ENCODE measurements at regions not wholly inside any gene's neighbourhood (a gene's known extent, or its start where the extent isn't known, plus 50 kb on each side); places are given as distances from the start of the nearest gene placed in this dataset.

DNA sequence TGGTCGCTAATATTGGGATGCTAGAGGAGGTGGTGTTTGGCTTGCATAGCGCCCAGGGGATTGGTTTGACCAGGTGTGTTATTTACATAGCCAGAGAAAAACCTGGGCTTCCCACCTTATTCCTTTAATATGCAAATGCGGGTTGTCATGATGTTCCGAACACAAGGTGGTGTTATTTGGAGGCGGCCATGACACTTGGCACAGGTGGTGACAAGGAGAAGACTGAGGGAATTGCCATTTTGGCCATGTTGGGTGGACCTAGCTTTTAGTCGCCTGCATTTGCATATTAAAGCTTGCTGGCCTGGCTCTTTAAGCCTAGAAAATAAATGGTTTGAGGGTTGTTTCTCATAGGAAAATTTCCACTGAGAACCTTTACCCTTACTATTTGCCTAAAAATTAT lies 490.5 kb downstream of the SIPA1L2 start:
- intact Hi-C loops (cut with micrococcal nuclease) = no loop called here
- H4K20me1 ChIP-seq (ENCODE audit: low read length) = no peaks in the 10 kb centered on the region
- H3K4me2 ChIP-seq (ENCODE audit: low read length) = no peak overlapping the region
- no TSS peak for BruUV-seq (replicated peaks)
- no peaks in the 10 kb centered on the region for H3K9me3 ChIP-seq (ENCODE audit: low read length)
- DNase-seq (no peak), ATAC-seq (no peak)
- H3K4me1 ChIP-seq (ENCODE audit: insufficient read depth, low read length) = peaks cover 9% of the 10 kb centered on the region; the same call in 1 of the 2 replicates
- H3K27me3 ChIP-seq (ENCODE audit: low read length) = no peaks in the 10 kb centered on the region
- no peak overlapping the region for H3K9ac ChIP-seq (ENCODE audit: low read length)
- no peak overlapping the region for H3K27ac ChIP-seq (ENCODE audit: low read length)
- no peak overlapping the region for H3K4me3 ChIP-seq (ENCODE audit: low read length)
- CTCF ChIA-PET = no interaction called here
- no peaks in the 10 kb centered on the region for H3K9me2 ChIP-seq (replicated peaks; ENCODE audit: low read length)
- H3K36me3 ChIP-seq (ENCODE audit: low read depth, low read length) = no peaks in the 10 kb centered on the region
- H2AFZ ChIP-seq (ENCODE audit: low read length) = no peak overlapping the region
- no peaks in the 10 kb centered on the region for H3F3A ChIP-seq (ENCODE audit: low read length, unreplicated experiment)
- POLR2A ChIA-PET (ENCODE audit: unreplicated experiment) = no interaction called here
- H3K79me2 ChIP-seq (ENCODE audit: low read length) = no peaks in the 10 kb centered on the region
- TF ChIP-seq, protein P1, sequence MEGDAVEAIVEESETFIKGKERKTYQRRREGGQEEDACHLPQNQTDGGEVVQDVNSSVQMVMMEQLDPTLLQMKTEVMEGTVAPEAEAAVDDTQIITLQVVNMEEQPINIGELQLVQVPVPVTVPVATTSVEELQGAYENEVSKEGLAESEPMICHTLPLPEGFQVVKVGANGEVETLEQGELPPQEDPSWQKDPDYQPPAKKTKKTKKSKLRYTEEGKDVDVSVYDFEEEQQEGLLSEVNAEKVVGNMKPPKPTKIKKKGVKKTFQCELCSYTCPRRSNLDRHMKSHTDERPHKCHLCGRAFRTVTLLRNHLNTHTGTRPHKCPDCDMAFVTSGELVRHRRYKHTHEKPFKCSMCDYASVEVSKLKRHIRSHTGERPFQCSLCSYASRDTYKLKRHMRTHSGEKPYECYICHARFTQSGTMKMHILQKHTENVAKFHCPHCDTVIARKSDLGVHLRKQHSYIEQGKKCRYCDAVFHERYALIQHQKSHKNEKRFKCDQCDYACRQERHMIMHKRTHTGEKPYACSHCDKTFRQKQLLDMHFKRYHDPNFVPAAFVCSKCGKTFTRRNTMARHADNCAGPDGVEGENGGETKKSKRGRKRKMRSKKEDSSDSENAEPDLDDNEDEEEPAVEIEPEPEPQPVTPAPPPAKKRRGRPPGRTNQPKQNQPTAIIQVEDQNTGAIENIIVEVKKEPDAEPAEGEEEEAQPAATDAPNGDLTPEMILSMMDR (conservative IDR thresholded peaks at IDR 0.05; ENCODE audit: low read depth, low read length) = no peak
- TF ChIP-seq EZH2 (IDR thresholded peaks at IDR 0.05; ENCODE audit: low read length, unreplicated experiment) (no peak), EZH2phosphoT487 (IDR thresholded peaks at IDR 0.05; ENCODE audit: borderline replicate concordance, low read length) (no peak)

DNA sequence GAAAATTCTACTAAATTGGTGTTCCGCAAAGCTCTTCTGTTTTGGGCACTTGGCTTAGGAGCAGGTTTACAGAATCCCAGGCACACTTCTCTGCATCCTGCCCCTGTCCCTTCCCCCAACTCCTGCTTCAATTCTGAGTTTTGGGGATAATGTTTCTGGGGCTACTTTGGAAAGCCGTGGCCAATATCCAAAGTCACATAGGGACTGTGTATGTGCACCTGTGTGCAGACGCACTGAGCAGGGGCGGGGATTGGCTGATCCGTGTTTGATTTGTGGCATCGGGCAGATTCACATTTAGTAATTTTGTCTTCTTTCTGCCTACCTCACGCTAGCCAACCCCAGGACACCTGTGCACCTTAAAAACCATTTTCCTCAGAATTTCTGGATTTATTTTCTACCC lies 491.9 kb downstream of the SIPA1L2 start:
- TF ChIP-seq, protein P1 (conservative IDR thresholded peaks at IDR 0.05; ENCODE audit: low read depth, low read length) = no peak
- TF ChIP-seq EZH2phosphoT487 (IDR thresholded peaks at IDR 0.05; ENCODE audit: borderline replicate concordance, low read length) = no peak
- no peak for TF ChIP-seq EZH2 (IDR thresholded peaks at IDR 0.05; ENCODE audit: low read length, unreplicated experiment)
- no peak overlapping the region for H3K27ac ChIP-seq (ENCODE audit: low read length)
- no peaks in the 10 kb centered on the region for H3K9me2 ChIP-seq (replicated peaks; ENCODE audit: low read length)
- H3K4me1 ChIP-seq (ENCODE audit: insufficient read depth, low read length) = peaks cover 9% of the 10 kb centered on the region; the same call in 1 of the 2 replicates
- ATAC-seq (no peak), DNase-seq (no peak)
- no peaks in the 10 kb centered on the region for H3K9me3 ChIP-seq (ENCODE audit: low read length)
- H2AFZ ChIP-seq (ENCODE audit: low read length) = 0 out of 2 replicates have a peak overlapping the region, but pooled peaks have one; percentile 2
- H3K9ac ChIP-seq (ENCODE audit: low read length) = no peak overlapping the region
- H3F3A ChIP-seq (ENCODE audit: low read length, unreplicated experiment) = no peaks in the 10 kb centered on the region
- BruUV-seq (replicated peaks) = no TSS peak
- no peaks in the 10 kb centered on the region for H3K79me2 ChIP-seq (ENCODE audit: low read length)
- H3K4me2 ChIP-seq (ENCODE audit: low read length) = no peak overlapping the region
- no peak overlapping the region for H3K4me3 ChIP-seq (ENCODE audit: low read length)
- no peaks in the 10 kb centered on the region for H3K36me3 ChIP-seq (ENCODE audit: low read depth, low read length)
- ChIA-PET CTCF (no interaction called here), POLR2A (ENCODE audit: unreplicated experiment) (no interaction called here)
- no peaks in the 10 kb centered on the region for H4K20me1 ChIP-seq (ENCODE audit: low read length)
- intact Hi-C loops (cut with micrococcal nuclease) = no loop called here
- H3K27me3 ChIP-seq (ENCODE audit: low read length) = no peaks in the 10 kb centered on the region

DNA sequence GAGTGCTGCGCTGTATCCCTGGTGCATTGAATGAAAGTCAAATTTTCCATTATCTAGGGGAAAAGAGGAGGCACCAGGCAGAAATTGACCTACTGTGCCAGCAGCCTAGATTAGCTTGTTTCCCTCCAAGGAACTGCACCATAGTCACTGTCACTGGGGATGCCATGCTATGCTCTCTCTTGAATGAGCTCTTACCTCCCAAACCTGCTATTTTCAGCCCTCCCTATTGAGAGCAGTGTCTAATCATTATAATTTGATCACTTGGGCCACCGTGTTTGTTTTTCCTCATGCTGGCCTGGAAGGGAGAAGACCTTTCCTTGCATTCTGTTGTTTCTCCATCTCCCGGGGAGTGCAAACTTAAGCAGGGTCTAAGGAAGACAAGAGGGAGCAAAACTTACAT lies 492.9 kb downstream of the SIPA1L2 start:
- H2AFZ ChIP-seq (ENCODE audit: low read length) = no peak overlapping the region
- DNase-seq = no peak
- BruUV-seq (replicated peaks) = no TSS peak
- H3K27ac ChIP-seq (ENCODE audit: low read length) = no peak overlapping the region
- no peaks in the 10 kb centered on the region for H3F3A ChIP-seq (ENCODE audit: low read length, unreplicated experiment)
- H3K9me3 ChIP-seq (ENCODE audit: low read length) = no peaks in the 10 kb centered on the region
- H3K9me2 ChIP-seq (replicated peaks; ENCODE audit: low read length) = no peaks in the 10 kb centered on the region
- no peaks in the 10 kb centered on the region for H3K79me2 ChIP-seq (ENCODE audit: low read length)
- H3K4me1 ChIP-seq (ENCODE audit: insufficient read depth, low read length) = no peaks in the 10 kb centered on the region
- H3K4me2 ChIP-seq (ENCODE audit: low read length) = no peak overlapping the region
- ChIA-PET POLR2A (ENCODE audit: unreplicated experiment) (no interaction called here), CTCF (no interaction called here)
- no peak overlapping the region for H3K4me3 ChIP-seq (ENCODE audit: low read length)
- H3K27me3 ChIP-seq (ENCODE audit: low read length) = no peaks in the 10 kb centered on the region
- TF ChIP-seq EZH2phosphoT487 (IDR thresholded peaks at IDR 0.05; ENCODE audit: borderline replicate concordance, low read length) = no peak
- no peak for TF ChIP-seq EZH2 (IDR thresholded peaks at IDR 0.05; ENCODE audit: low read length, unreplicated experiment)
- TF ChIP-seq, protein P1 (conservative IDR thresholded peaks at IDR 0.05; ENCODE audit: low read depth, low read length) = no peak
- H3K36me3 ChIP-seq (ENCODE audit: low read depth, low read length) = no peaks in the 10 kb centered on the region
- H3K9ac ChIP-seq (ENCODE audit: low read length) = no peak overlapping the region
- H4K20me1 ChIP-seq (ENCODE audit: low read length) = no peaks in the 10 kb centered on the region
- no peak for ATAC-seq
- intact Hi-C loops (cut with micrococcal nuclease) = no loop called here

Measured in PC-3 (cell line).